ENCODE measurements at regions not wholly inside any gene's neighbourhood (a gene's known extent, or its start where the extent isn't known, plus 50 kb on each side); places are given as distances from the start of the nearest gene placed in this dataset.

DNA sequence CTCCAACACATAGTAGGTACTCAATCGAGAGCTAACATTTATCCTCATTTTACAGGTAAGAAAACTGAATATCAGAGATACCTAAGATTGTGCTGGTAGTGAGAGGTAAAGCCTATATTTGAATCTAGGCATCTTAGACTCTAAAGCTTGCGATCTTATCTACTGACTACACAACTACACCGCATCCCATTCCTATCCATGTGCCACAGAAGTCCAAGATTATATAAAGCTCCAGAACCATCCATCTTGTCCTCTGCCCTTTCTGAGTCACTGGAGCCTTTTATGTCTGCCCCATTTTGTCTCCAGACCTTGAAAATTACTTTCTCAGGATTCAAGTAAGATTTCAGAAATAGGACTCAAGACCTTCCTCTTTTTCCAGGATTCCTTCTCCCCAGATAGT, 84.4 kb downstream of the OR5AK2 start:
- TF ChIP-seq Cebpa-rat (IDR thresholded peaks at IDR 0.05): no peak
- Histone ChIP-seq H3K4me2 (peak overlapping the region in 2 of 11 experiments; percentile 58 to 78; a peak in 4 of 22 replicates), H3K9ac (no peak overlapping the region)

DNA sequence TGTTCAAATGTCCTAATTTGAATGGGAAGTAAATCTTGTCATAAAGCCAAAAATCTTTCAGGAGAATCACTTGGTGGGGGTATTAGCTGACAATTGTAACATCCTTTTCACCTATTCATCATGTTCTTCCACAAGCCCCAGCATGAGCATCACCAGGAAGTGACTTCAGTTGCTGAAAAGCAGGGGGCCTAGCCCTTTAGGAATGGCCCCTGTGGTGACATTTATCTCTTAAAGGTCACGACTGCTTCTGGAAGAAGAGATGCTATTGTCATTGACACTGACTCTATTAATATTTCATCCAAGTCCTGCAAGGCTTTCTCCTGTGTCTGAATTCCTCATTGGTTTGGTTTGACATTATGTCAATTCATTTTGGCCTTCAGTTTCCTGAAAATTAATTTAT, 92.6 kb downstream of the OR5AK2 start:
- Histone ChIP-seq H3K9me3 (replicated peaks in 1 of 11) (no peaks in the 10 kb centered on the region), H3K27ac (no peak overlapping the region), H3K4me1 (no peaks in the 10 kb centered on the region; a peak in 1 of 20 replicates), H3K4me3 (no peak overlapping the region), H3K9ac (no peak overlapping the region), H3K36me3 (no peaks in the 10 kb centered on the region), H4K20me1 (no peaks in the 10 kb centered on the region), H3K4me2 (no peak overlapping the region), H3K27me3 (no peaks in the 10 kb centered on the region)
- TF ChIP-seq Cebpa-rat (IDR thresholded peaks at IDR 0.05): no peak

More for the DNA sequence above, 84.4 kb downstream of the OR5AK2 start:
- H3K9me3 ChIP-seq (replicated peaks in 1 of 11): no peaks in the 10 kb centered on the region
- H3K27ac ChIP-seq: peak overlapping the region in 3 of 11 experiments; percentile 58 to 81 (median 73); a peak in 4 of 22 replicates
- H4K20me1 ChIP-seq: no peaks in the 10 kb centered on the region
- no peaks in the 10 kb centered on the region for H3K27me3 ChIP-seq
- no peaks in the 10 kb centered on the region for H3K36me3 ChIP-seq
- no peak overlapping the region for H3K4me3 ChIP-seq
- H3K4me1 ChIP-seq: peaks cover 0 to 46% (median 0%) of the 10 kb centered on the region in 10 experiments; a peak in 6 of 20 replicates

DNA sequence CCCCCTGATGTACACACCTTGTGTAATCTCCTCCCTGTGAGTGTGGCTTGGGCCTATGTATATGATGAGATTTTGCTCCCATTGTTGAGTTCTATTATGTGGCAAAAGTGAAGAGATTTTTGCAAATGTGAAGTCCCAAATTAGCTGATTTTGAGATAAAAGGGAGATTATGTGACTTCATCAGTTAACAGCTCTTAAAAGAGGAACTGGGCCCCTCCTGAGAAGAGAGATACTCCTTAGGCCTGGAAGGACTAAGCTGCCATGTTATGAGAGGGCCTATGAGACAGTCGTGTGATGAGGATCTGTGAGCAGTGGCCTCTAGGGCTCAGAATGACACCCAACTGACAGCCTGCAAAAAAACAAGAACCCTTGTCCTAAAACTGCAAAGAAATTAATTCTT, 93.4 kb downstream of the OR5AK2 start:
- H3K9ac ChIP-seq: no peak overlapping the region

DNA sequence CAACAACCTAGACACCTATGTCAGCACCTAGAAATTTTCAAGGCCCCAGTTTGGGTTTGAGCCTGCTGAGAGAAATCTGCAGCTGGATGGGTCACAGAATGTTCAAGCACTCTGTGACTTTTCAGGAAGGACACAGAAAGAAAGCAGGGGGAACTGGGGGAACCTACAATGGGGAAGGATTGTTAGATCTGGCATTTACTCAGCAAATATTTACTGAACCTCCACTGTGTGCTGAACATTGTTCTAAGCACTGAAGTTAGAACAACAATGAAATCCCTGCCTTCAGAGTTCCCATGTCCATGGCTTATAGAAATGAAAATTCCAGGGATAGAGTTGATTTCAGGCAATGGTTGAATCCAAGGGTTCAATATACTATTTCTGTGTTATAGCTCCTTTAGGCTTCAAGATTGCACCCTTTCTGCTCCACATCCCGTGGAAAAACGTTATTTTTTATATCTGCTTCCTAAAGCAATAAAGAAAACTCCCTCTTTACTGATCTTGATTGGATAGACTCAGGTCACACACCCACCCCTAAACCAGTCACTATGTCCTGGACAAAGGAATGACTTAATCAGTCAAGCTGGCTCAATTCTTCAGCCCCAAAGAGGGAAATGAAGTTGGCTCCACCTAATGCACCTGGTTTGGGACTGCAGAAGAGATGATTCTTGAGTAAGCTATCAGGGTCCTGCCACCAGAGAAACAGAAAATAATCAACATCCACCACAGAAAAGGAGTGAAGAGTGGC, 95.1 kb downstream of the OR5AK2 start:
- Histone ChIP-seq H3K4me3 (no peak overlapping the region), H4K20me1 (no peaks in the 10 kb centered on the region), H3K4me1 (no peaks in the 10 kb centered on the region; a peak in 1 of 20 replicates), H3K9me3 (replicated peaks in 1 of 11) (no peaks in the 10 kb centered on the region), H3K27ac (no peak overlapping the region), H3K27me3 (no peaks in the 10 kb centered on the region), H3K9ac (no peak overlapping the region), H3K4me2 (no peak overlapping the region), H3K36me3 (no peaks in the 10 kb centered on the region)
- TF ChIP-seq Cebpa-rat (IDR thresholded peaks at IDR 0.05): no peak

More for the DNA sequence above, 93.4 kb downstream of the OR5AK2 start:
- Histone ChIP-seq H4K20me1 (no peaks in the 10 kb centered on the region), H3K4me3 (no peak overlapping the region), H3K36me3 (no peaks in the 10 kb centered on the region), H3K27me3 (no peaks in the 10 kb centered on the region), H3K4me1 (no peaks in the 10 kb centered on the region; a peak in 1 of 20 replicates), H3K27ac (no peak overlapping the region), H3K4me2 (no peak overlapping the region; a peak in 1 of 22 replicates), H3K9me3 (replicated peaks in 1 of 11) (no peaks in the 10 kb centered on the region)
- TF ChIP-seq Cebpa-rat (IDR thresholded peaks at IDR 0.05): no peak

DNA sequence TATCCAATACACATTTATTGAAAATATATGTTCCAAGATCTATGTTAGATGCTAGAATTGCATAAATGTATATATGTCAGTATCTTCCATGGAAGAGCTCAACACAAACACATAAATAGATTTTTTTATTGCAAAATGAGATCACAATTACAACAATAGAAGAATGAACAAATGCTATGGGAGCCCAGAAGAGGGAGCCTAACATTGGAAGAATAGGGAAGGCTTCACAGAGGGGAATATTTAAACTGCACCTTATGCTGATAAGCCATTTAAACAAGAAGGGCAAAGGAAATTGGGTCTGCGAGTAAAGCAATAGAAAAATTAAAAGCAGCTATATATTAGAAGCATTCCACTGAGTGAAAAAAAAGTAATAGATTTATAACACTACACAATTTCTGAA, 96.1 kb upstream of the LRRC55 start:
- no peak overlapping the region for H3K4me3 ChIP-seq
- no peak overlapping the region for H3K9ac ChIP-seq
- H3K36me3 ChIP-seq: no peaks in the 10 kb centered on the region
- H3K4me2 ChIP-seq: no peak overlapping the region
- H3K27ac ChIP-seq: no peak overlapping the region
- no peak for TF ChIP-seq Cebpa-rat (IDR thresholded peaks at IDR 0.05)
- no peaks in the 10 kb centered on the region; a peak in 1 of 20 replicates for H3K4me1 ChIP-seq
- no peaks in the 10 kb centered on the region for H3K27me3 ChIP-seq
- no peaks in the 10 kb centered on the region for H3K9me3 ChIP-seq (replicated peaks in 1 of 11)
- no peaks in the 10 kb centered on the region for H4K20me1 ChIP-seq

DNA sequence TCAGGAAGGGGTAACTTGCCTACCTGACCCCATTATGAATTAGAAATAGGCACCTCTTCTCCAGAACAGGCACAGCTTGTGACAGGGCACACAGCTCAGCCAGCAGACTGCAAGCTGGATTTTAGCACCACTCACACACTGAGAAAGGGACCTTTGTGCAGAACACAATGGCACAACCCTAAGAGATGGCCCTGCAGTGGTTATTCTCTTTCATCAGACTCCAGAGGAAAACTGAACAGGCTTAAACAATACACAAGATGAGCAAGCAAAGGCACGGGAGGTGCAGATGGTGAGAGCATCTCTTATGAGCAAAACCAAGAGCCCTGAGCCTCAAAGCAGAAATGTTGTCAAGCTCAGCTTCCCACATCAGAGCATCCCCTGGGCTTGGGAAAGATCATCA, 93.8 kb upstream of the LRRC55 start:
- no peak for TF ChIP-seq Cebpa-rat (IDR thresholded peaks at IDR 0.05)
- Histone ChIP-seq H3K9ac (no peak overlapping the region), H3K4me1 (no peaks in the 10 kb centered on the region; a peak in 1 of 20 replicates), H3K4me2 (no peak overlapping the region), H3K4me3 (no peak overlapping the region), H3K36me3 (no peaks in the 10 kb centered on the region), H3K9me3 (replicated peaks in 1 of 11) (no peaks in the 10 kb centered on the region), H4K20me1 (no peaks in the 10 kb centered on the region), H3K27me3 (no peaks in the 10 kb centered on the region), H3K27ac (no peak overlapping the region)

DNA sequence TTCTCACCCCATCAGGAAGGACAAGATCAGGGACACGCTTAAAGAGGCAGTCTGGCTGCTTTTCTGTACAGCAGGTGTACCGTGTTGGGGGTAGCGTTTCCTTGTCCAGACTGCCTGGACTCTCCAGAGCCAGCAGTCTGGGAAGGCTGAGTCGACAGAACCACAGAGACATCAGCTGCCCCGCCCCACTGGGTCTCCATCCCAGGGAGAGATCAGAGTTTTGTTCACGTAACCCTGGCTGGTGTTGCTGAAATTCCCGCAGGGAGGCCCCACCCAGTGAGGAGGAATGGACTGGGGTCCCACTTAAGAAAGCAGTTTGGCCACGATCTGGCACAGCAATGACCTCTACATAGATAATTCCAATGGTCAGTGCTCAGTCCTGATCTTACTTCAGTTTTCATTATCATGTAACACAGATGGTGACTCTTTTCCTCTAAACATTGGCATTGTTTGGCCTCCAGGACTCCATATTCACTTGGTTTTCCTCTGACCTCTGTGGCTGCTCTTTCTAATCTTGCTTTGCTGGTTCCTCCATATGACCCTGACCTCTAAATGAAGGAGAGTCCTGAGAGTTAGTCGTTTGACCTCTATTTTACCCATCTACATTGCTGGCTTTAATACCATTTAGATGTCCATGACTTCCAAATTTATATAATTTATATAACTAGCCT, 89.6 kb upstream of the LRRC55 start:
- Histone ChIP-seq H3K4me2 (no peak overlapping the region), H3K4me3 (no peak overlapping the region), H3K27ac (no peak overlapping the region), H3K9me3 (replicated peaks in 1 of 11) (no peaks in the 10 kb centered on the region), H3K4me1 (peaks cover 0 to 7% (median 0%) of the 10 kb centered on the region in 10 experiments; a peak in 4 of 20 replicates), H3K27me3 (no peaks in the 10 kb centered on the region), H4K20me1 (no peaks in the 10 kb centered on the region), H3K9ac (no peak overlapping the region), H3K36me3 (no peaks in the 10 kb centered on the region)
- no peak for TF ChIP-seq Cebpa-rat (IDR thresholded peaks at IDR 0.05)

DNA sequence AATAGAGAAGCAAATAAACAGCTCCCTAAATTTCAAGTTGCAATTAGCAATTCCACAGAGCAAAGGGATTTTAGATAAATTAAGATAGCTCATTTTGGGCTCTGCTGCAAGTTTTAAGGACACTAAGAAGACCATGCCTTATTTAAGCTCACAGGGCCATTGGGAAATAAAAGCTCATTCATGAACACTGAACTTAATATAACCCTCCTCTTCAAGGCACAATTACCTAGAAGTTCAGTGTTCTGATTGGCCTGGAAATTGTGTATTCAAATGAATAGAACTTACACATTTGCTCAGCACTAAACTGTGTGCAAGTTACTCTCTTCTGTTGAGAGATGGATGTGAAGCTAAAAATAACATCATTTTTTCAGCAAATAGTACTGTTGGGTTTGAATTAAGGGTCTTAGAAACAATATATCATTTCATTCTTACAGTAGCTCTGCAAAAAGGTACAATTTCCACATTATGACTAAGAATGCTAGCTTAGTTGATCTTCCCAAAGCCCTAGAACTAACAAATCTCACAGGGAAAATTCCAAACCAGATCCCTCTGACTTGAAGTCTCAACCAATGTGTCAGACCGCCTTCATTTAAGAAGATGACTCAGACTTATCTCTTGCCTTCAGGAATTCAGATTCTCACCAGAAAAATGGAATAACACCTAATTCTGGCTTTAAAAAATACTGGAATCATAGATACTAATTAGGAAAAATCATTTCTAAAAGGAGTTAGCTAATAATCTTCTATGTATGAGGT, 87.4 kb upstream of the LRRC55 start:
- TF ChIP-seq Cebpa-rat (IDR thresholded peaks at IDR 0.05): no peak
- H3K4me1 ChIP-seq: peaks cover 0 to 7% (median 0%) of the 10 kb centered on the region in 10 experiments; a peak in 4 of 20 replicates
- H4K20me1 ChIP-seq: no peaks in the 10 kb centered on the region
- no peak overlapping the region for H3K27ac ChIP-seq
- H3K9me3 ChIP-seq (replicated peaks in 1 of 11): no peaks in the 10 kb centered on the region
- no peak overlapping the region for H3K9ac ChIP-seq
- no peak overlapping the region for H3K4me2 ChIP-seq
- no peaks in the 10 kb centered on the region for H3K36me3 ChIP-seq
- no peaks in the 10 kb centered on the region for H3K27me3 ChIP-seq
- no peak overlapping the region for H3K4me3 ChIP-seq

DNA sequence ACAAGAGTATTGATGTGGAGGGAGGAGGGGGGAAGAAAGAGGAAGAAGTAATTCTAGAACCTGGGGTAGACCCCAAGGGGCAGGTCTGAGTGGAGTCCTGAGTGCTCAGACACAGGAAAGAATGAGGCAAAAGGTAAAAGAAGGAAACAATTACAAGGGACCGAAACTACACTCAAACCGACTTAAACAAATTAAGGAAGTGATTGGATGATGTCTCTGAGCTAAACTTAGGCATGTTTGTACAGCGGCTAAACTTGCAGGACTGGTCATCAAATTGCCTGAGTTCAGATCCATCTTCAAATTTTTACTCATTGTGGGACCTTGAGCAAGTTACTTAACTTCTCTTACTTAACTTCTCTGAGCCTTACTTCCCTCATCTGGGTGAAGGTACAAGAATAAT, 86.3 kb upstream of the LRRC55 start:
- no peak overlapping the region for H3K27ac ChIP-seq
- H3K4me2 ChIP-seq: peak overlapping the region in 3 of 11 experiments; percentile 0 to 25 (median 12); a peak in 3 of 22 replicates
- H4K20me1 ChIP-seq: no peaks in the 10 kb centered on the region
- no peaks in the 10 kb centered on the region for H3K36me3 ChIP-seq
- TF ChIP-seq Cebpa-rat (IDR thresholded peaks at IDR 0.05): no peak
- peaks cover 0 to 7% (median 0%) of the 10 kb centered on the region in 10 experiments; a peak in 4 of 20 replicates for H3K4me1 ChIP-seq
- H3K9ac ChIP-seq: no peak overlapping the region
- no peaks in the 10 kb centered on the region for H3K9me3 ChIP-seq (replicated peaks in 1 of 11)
- H3K27me3 ChIP-seq: no peaks in the 10 kb centered on the region
- no peak overlapping the region for H3K4me3 ChIP-seq

Data from BLaER1 treated with 17β-estradiol and CSF1 and Interleukin-3, amounts not matched to agents 10 nM and 100 nM (cell line).